GM06990 (cell line): ENCODE measurements at regions not wholly inside any gene's neighbourhood (a gene's known extent, or its start where the extent isn't known, plus 50 kb on each side); places are given as distances from the start of the nearest gene placed in this dataset.

Source experiments
- DNase-seq: peaks from one replicate; pipeline ENCODE4 v3.0.0-alpha.2; 2011; ENCODE audit not compliant: insufficient read length; ENCODE audit errors: extremely low read depth
- H3K27me3 ChIP-seq: replicated peaks from 2 replicates; pipeline ENCODE4 v1.6.0; 2011; ENCODE audit warnings: low read length; ENCODE audit not compliant: control insufficient read depth, insufficient read depth
- H3K36me3 ChIP-seq: 2 replicates; pipeline ENCODE4 v1.5.1; 2011; ENCODE audit warnings: low read length; ENCODE audit not compliant: control insufficient read depth, insufficient read depth
- H3K4me3 ChIP-seq: replicated peaks from 2 replicates; pipeline ENCODE4 v1.5.1; 2011; ENCODE audit warnings: low read depth, mild to moderate bottlenecking, control low read depth, low read length
- TF ChIP-seq, protein P1 (sequence below): IDR thresholded peaks from 2 replicates; pipeline ENCODE4 v1.5.1; 2011; ENCODE audit warnings: low read length, control low read depth, mild to moderate bottlenecking, inconsistent platforms; ENCODE audit not compliant: insufficient read depth, poor library complexity, severe bottlenecking

DNA sequence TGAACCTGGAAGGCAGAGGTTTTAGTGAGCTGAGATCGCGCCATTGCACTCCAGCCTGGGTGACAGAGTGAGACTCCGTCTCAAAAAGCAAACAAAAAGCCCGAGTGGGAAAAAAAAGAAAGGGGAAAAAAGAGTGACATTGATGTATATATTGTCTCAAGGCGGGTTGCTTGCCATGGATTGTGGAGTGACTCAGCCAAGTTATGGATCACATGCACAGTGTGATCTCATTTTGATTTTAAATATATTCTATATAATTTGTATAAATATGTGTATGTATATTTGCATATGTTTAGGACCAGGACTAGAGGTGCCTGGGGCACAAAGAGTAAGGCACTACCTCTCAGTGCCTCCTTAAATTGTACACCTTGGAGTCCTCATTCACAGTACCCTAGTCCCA is 116.2 kb upstream of the RASSF8 start:
- peaks cover 1% of the 10 kb centered on the region; the same call in 1 of the 2 replicates for H3K27me3 ChIP-seq
- TF ChIP-seq, protein P1, sequence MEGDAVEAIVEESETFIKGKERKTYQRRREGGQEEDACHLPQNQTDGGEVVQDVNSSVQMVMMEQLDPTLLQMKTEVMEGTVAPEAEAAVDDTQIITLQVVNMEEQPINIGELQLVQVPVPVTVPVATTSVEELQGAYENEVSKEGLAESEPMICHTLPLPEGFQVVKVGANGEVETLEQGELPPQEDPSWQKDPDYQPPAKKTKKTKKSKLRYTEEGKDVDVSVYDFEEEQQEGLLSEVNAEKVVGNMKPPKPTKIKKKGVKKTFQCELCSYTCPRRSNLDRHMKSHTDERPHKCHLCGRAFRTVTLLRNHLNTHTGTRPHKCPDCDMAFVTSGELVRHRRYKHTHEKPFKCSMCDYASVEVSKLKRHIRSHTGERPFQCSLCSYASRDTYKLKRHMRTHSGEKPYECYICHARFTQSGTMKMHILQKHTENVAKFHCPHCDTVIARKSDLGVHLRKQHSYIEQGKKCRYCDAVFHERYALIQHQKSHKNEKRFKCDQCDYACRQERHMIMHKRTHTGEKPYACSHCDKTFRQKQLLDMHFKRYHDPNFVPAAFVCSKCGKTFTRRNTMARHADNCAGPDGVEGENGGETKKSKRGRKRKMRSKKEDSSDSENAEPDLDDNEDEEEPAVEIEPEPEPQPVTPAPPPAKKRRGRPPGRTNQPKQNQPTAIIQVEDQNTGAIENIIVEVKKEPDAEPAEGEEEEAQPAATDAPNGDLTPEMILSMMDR: no peak
- no peak overlapping the region for H3K4me3 ChIP-seq
- H3K36me3 ChIP-seq: no peaks in the 10 kb centered on the region
- DNase-seq: no peak

DNA sequence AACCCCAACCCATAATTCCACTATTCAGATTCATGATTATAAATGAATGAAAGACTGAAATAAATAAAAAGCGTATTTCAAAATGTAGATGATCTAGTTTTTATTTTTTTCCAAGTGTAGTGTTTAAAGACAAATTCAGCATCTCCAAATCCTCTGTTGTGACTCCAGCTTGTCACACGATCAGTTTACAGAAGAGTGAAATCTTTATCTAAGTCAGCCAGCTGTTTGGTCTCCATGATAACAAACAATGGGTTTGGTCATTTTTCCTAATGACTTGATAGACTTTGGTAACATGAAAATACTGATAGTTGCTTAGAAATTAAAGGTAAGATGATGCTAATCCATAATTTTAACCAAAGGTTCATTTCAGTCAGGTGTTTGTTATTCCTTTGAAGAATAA is 114.5 kb upstream of the RASSF8 start:
- TF ChIP-seq, protein P1: no peak
- Histone ChIP-seq H3K27me3 (peaks cover 1% of the 10 kb centered on the region; the same call in 1 of the 2 replicates), H3K36me3 (no peaks in the 10 kb centered on the region), H3K4me3 (no peak overlapping the region)
- DNase-seq: no peak

DNA sequence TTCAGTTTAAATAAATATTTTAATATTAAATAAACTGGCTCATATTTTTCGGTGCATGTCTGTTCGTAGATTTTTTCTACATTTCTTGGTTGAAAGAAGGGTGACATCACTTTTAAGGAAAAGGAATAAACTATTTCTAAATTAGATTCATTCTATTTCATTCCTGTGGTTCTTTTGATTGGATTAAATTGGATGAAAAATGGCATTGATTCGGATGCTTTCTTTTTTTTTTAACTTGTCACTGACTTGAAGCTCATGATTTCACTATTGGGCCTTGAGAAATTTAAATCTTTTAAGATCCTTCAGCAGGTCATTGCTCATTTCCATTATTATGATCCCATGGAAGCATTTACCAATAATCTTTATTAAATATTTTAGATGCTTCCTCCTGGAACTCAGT is 113.1 kb upstream of the RASSF8 start:
- TF ChIP-seq, protein P1: no peak
- DNase-seq: no peak
- peaks cover 1% of the 10 kb centered on the region; the same call in 1 of the 2 replicates for H3K27me3 ChIP-seq
- H3K4me3 ChIP-seq: no peak overlapping the region
- H3K36me3 ChIP-seq: no peaks in the 10 kb centered on the region

DNA sequence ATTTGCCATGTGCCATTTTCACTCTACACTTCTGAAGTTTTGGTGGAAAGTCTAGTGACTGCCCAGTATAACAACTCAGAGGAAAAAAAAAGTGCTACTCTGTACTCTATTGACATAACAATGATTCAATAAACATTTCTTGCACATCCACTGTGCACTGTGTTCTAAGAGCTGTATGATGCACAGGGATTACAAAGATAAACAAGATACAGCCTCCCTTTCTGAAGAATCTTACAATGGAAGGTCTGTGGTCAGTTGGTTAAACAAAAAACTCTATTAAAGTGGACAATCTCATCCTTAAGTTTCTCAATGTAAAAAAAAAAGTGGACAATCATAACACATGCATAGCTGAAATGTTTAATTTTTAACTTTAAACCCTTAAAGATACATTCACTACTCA is 105.7 kb upstream of the RASSF8 start:
- DNase-seq: no peak
- TF ChIP-seq, protein P1: no peak
- Histone ChIP-seq H3K27me3 (no peaks in the 10 kb centered on the region), H3K36me3 (no peaks in the 10 kb centered on the region), H3K4me3 (no peak overlapping the region)

DNA sequence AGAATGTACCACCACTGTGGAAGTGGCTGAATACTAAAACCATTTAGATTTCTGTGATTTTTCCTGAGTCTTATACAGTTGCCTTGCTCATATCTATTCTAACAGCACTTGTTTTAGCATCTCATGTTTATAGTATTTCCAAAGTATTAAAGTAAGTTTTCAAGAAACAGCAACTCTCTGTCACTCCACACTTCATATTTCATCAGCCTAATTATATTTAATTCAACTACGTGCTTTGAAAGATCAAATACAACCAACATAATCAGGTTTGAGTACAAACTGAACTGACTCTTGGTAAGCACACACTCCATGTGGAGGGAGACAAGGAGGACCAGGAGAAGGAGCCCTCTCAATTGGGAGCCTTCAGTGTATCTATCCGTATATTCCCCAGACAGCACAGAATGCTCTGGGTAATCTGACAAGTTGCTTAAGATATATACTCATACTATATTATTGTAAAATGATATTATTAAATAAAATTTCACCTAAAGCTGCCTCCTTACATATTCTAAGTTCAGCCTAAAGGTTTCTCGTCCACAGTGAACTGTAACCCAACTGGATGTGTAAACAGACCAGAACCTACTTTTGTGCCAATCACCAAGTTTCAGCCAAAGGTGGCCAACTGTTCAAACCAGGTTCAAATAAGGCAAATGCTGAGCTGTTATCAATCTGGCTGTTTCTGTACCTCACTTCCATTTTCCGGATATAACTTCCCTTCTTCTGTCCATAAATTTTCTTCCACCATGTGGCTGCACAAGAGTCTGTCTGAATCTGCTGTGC is 105.0 kb upstream of the RASSF8 start:
- no peak overlapping the region for H3K4me3 ChIP-seq
- no peak for DNase-seq
- TF ChIP-seq, protein P1: no peak

DNA sequence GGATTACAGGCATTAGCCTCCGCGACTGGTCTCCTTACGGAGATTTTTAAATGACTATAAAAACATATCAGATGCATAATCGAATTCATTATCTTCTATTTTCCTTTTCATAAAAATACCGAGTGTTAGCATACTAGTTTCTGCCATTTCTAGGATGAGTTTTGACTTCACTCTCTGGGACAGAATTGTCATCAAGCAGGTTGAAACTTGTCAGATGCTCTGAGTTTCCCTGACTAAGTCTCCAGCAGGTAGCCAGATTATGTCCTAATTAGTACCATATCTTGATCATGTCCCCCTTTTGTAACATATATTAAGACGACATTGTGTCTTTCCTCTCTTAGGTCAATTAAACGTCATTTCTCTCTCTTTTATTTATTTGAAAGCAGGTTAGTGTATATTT is 103.5 kb upstream of the RASSF8 start:
- H3K4me3 ChIP-seq: no peak overlapping the region
- no peak for DNase-seq
- TF ChIP-seq, protein P1: no peak
- H3K36me3 ChIP-seq: no peaks in the 10 kb centered on the region
- H3K27me3 ChIP-seq: no peaks in the 10 kb centered on the region

More for the DNA sequence above, 105.0 kb upstream of the RASSF8 start:
- Histone ChIP-seq H3K27me3 (no peaks in the 10 kb centered on the region), H3K36me3 (no peaks in the 10 kb centered on the region)
